Stimulated activated naive CD8-positive, alpha-beta T cell treated with anti-CD3 and anti-CD28 coated beads, Interleukin-15, Interleukin-2, amounts not matched to agents 100 U/mL and 50 U/mL, for 24 hours (primary cell): ENCODE measurements at regions not wholly inside any gene's neighbourhood (a gene's known extent, or its start where the extent isn't known, plus 50 kb on each side); places are given as distances from the start of the nearest gene placed in this dataset.
A peak's percentile ranks its signal among the peaks of the same experiment; 100 is the strongest.

Experiments
- ATAC-seq: fragments of 150-1000 bp; cut with Tn5 transposase; one replicate; pipeline ENCODE4 v1.10.0; 2021
- DNase-seq: peaks from one replicate; pipeline ENCODE4 v3.0.0; 2021

DNA sequence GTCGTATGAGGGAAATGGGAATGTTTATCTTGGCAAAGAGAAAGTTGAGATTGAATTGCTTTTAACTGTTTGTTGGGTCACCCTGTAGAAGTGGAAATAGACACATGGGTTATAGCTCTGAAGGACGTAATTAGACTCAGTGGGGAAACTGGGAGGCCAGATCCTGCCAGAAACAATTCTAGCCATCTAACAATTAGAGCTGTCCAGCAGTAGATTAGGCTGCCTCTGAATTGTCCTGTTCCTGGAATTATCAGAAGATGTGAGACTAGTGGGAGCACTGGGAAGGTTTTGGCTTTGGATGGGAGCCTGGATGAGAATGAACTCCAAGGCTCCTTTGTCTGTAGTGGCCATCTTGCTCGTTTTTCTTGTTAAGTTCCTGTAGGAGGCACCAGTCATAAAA is 61.9 kb upstream of the IGFBP7 start:
- ATAC-seq: no peak
- no peak for DNase-seq

DNA sequence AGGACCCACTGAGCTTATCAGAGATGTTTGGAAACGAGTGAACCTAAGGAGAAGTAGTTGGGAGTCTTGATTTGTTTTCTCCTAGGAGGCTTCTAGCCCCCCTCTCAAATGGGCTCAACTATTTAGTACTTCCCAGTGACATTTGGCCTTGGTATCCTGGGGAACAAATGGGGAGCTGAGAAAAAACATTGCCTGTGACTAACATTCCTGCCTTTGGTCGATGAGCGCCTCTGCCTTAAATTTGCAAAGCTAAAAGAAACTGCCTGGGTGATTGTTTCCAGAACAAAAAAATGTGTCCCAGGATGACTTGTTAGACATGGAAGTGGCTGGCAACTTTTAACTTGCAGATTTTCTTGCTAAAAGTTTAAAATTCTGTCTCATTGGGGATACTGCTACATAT is 58.8 kb upstream of the IGFBP7 start:
- DNase-seq (no peak), ATAC-seq (no peak)

DNA sequence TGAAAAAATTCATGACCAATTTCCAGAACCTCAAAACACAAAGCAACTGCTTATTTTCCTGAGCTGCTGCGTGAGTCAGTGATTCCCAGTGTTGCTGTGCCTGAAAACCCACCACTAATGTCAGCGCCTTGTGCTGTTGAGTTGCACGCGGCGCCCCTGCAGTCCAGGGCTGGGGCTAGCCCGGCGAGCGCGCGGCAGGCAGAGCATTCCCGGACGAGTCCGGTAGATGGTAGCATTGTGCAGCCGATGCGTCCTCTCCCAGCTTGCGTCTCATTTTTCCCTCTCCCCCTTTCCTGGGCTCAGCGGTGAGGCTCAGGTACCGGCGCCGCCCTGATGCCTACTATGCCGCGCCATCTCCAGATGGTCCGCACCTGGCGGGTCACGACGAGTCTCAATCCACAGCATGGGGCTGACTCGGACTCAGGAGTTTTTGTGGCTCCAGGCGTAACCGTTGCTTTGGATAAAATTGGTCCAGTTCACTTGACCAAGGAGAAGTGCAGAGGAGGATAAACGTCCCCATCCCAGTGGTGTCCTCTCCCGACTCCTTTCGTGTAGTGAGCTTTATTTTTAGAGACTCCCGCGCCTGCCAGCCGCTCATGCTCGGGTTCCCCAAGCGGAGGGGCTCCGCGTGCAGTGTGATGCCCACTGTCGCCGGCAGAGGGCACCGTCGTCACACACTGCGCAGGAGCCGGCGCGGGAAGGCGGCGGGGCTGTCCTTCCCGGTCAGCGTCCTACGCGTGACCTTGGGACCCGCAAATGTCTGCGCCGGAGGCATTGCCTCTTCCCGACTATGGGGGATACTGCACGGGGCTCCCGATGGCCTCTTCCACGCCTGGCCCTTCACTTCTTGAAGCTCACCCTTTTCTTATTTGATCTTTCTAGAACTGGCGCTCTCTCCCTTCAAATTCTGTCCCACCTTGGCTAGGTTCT is 53.6 kb upstream of the IGFBP7 start:
- peak; percentile 82 for DNase-seq
- peak; percentile 96 for ATAC-seq

DNA sequence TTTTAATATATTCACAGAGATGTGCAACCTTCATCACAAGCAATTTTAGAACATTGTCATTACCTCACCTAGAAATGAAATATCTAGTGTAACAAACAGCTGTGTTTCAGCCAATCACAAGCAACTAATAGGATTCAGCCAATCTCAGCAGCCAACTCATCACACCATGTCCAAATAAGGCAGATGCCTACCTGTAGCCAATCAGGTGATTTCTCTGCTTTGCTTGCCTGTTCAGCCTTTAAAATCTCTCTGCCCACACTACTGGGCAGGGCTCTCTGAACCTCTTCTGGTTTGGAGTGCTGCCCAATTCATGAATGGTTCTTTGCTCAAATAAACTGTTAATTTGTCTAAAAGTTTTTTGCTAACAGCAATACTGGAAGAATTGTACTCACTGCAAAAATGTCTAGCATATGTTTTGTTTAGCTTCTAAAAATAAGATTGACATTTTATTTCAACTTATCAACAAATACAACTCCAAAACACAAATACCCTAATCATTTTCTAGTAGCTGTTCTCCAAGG is 52.4 kb upstream of the IGFBP7 start:
- ATAC-seq: no peak
- DNase-seq: no peak
